Brain microvascular endothelial cell (primary cell): ENCODE measurements at regions not wholly inside any gene's neighbourhood (a gene's known extent, or its start where the extent isn't known, plus 50 kb on each side); places are given as distances from the start of the nearest gene placed in this dataset.
"Not testable (repeated sequence)": the region's sequence is repeated elsewhere in the genome, so short reads cannot be mapped to it uniquely, and the experiment has no call there.

Source experiments
- DNase-seq: peaks from one replicate; pipeline ENCODE4 v3.0.0-alpha.2; 2020
- H3K27ac ChIP-seq: fragments of 250-450 bp; sonication (Bioruptor Pico); 2 replicates; pipeline ENCODE4 v1.5.1; 2020; ENCODE audit warnings: mild to moderate bottlenecking, moderate library complexity
- H3K27me3 ChIP-seq: fragments of 250-450 bp; sonication (Bioruptor Pico); replicated peaks from 2 replicates; pipeline ENCODE4 v1.5.1; 2020; ENCODE audit warnings: mild to moderate bottlenecking
- H3K36me3 ChIP-seq: fragments of 250-450 bp; sonication (Bioruptor Pico); replicated peaks from 2 replicates; pipeline ENCODE4 v1.5.1; 2020; ENCODE audit warnings: mild to moderate bottlenecking
- H3K4me3 ChIP-seq: 2 replicates; pipeline ENCODE4 v1.5.1; 2011; ENCODE audit warnings: low read depth, mild to moderate bottlenecking, control low read depth, low read length, moderate library complexity
- in situ Hi-C: cut with HindIII; loops from 2 replicates; pipeline ENCODE4 v1.10.0; 2017; ENCODE audit warnings: low sequenced_read_pairs, low pct_ligation_motif_present
- TF ChIP-seq, protein P1 (sequence below): IDR thresholded peaks from 2 replicates; pipeline ENCODE4 v1.5.1; 2011; ENCODE audit warnings: low read depth, mild to moderate bottlenecking, moderate library complexity, low read length, control low read depth, inconsistent platforms; ENCODE audit errors: missing control alignments

- Histone ChIP-seq H3K36me3 (no peaks in the 10 kb centered on the region), H3K27ac (no peak overlapping the region), H3K4me3 (no peak overlapping the region), H3K27me3 (no peaks in the 10 kb centered on the region)
- in situ Hi-C loops = no loop called here
- TF ChIP-seq, protein P1, sequence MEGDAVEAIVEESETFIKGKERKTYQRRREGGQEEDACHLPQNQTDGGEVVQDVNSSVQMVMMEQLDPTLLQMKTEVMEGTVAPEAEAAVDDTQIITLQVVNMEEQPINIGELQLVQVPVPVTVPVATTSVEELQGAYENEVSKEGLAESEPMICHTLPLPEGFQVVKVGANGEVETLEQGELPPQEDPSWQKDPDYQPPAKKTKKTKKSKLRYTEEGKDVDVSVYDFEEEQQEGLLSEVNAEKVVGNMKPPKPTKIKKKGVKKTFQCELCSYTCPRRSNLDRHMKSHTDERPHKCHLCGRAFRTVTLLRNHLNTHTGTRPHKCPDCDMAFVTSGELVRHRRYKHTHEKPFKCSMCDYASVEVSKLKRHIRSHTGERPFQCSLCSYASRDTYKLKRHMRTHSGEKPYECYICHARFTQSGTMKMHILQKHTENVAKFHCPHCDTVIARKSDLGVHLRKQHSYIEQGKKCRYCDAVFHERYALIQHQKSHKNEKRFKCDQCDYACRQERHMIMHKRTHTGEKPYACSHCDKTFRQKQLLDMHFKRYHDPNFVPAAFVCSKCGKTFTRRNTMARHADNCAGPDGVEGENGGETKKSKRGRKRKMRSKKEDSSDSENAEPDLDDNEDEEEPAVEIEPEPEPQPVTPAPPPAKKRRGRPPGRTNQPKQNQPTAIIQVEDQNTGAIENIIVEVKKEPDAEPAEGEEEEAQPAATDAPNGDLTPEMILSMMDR = peak; percentile 17
- DNase-seq = no peak
Observed at GRCh38 chr16:86856946-86857586, 278.7 kb downstream of the FOXL1 start.

DNA sequence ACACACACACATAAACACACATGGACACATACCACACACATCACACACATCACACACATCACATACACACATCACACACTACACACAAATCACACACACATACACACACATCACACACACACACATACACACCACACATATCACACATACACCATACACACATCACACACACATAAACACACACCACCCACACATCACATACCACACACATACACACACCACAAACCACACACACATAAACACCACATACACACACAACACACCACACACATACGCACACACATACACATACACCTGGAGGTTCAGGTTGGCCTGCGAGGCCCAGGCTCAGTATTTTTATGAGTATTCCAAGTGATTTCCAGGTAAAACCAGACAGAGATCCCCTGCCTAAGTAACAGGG, 279.5 kb downstream of the FOXL1 start:
- Histone ChIP-seq H3K27me3 (no peaks in the 10 kb centered on the region), H3K4me3 (no peak overlapping the region), H3K36me3 (no peaks in the 10 kb centered on the region), H3K27ac (no peak overlapping the region)
- TF ChIP-seq, protein P1 = no peak
- no peak for DNase-seq
- in situ Hi-C loops = no loop called here

DNA sequence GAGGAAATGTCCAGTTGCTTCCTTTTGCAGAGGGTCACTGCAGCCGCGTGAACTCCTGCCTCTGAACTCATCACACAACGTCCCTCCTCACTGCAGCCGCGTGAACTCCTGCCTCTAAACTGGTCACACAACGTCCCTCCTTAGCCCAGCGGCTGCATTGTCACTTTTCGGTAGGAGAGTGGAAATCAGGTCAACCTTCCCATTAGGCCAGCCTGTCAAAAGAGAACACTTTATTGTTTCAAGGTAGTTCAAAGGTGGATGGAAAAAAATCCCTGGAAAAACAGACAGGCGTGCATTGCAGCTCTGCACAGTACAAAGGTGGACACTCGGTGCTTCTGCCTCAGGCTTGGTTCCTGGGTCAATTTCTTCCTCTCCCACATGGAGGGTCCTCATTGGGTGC, 280.2 kb downstream of the FOXL1 start:
- Histone ChIP-seq H3K27ac (no peak overlapping the region), H3K4me3 (no peak overlapping the region), H3K36me3 (no peaks in the 10 kb centered on the region), H3K27me3 (no peaks in the 10 kb centered on the region)
- DNase-seq = no peak
- in situ Hi-C loops = no loop called here
- TF ChIP-seq, protein P1 = no peak

DNA sequence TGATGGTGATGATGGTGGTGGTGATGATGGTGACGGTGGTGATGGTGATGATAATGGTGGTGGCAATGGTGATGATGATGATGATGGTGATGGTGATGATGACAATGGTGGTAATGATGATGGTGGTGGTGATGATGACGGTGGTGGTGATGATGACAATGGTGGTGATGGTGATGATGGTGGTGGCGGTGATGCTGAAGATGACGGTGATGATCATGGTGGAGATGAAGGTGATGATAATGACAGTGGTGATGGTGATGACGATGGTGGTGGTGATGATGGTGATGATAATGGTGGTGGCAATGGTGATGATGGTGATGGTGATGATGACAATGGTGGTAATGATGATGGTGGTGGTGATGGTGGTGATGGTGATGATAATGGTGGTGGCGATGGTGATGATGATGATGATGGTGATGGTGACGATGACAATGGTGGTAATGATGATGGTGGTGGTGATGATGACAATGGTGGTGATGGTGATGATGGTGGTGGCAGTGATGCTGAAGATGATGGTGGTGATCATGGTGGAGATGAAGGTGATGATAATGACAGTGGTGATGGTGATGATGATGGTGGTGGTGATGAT, 283.0 kb downstream of the FOXL1 start:
- in situ Hi-C loops, DNase-seq, H3K27ac ChIP-seq, H3K4me3 ChIP-seq, H3K27me3 ChIP-seq, H3K36me3 ChIP-seq: not testable (repeated sequence)

GRCh38 chr16:86862595-86863280, 284.4 kb downstream of the FOXL1 start:
- in situ Hi-C loops = no loop called here
- H3K36me3 ChIP-seq = no peaks in the 10 kb centered on the region
- H3K27me3 ChIP-seq = no peaks in the 10 kb centered on the region
- DNase-seq = peak; percentile 20
- TF ChIP-seq, protein P1 = no peak
- H3K4me3 ChIP-seq = no peak overlapping the region
- no peak overlapping the region for H3K27ac ChIP-seq

- no peak for DNase-seq
- Histone ChIP-seq H3K36me3 (no peaks in the 10 kb centered on the region), H3K4me3 (no peak overlapping the region), H3K27ac (no peak overlapping the region), H3K27me3 (no peaks in the 10 kb centered on the region)
- in situ Hi-C loops = no loop called here
- TF ChIP-seq, protein P1 = no peak
Observed at GRCh38 chr16:86863609-86864008, 285.3 kb downstream of the FOXL1 start.
